GM21825 (cell line): ENCODE measurements at regions not wholly inside any gene's neighbourhood (a gene's known extent, or its start where the extent isn't known, plus 50 kb on each side); places are given as distances from the start of the nearest gene placed in this dataset.

Source experiments
- ATAC-seq: cut with Tn5 transposase; IDR thresholded peaks from one replicate; pipeline ENCODE4 v1.9.1; 2021; ENCODE audit warnings: mild to moderate bottlenecking, moderate library complexity; ENCODE audit not compliant: unreplicated experiment

- no peak for ATAC-seq
These were observed 52.5 kb upstream of the CCN2 start for GRCh38 chr6:132003516-132004178.
